ENCODE measurements at regions not wholly inside any gene's neighbourhood (a gene's known extent, or its start where the extent isn't known, plus 50 kb on each side); places are given as distances from the start of the nearest gene placed in this dataset.

DNA sequence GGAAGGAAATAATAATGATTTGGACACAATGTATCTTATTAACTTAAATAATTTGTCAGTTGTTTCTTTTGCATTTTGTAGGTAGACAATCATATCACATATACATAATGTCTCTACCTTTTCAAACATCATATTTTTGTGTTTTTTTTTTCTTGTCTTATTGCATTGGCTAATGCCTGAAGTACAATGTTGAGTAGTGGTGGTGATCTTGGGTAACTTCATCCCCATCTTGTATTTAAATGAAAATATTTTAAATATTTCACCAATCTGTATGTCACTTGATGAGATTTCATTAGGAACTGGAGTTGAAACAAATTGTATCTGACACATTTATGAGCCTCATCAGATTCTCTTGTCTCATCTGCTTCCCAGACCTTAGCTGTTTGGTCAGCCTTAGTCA is 109.7 kb upstream of the LHX5 start:
- peaks cover 6% of the 10 kb centered on the region for H3K9me3 Mint-ChIP-seq (ENCODE audit: low read depth)
- no peak for DNase-seq (ENCODE audit: low spot score, unreplicated experiment)
- H3K27ac Mint-ChIP-seq = no peak overlapping the region
- no peaks in the 10 kb centered on the region for H3K4me1 Mint-ChIP-seq (ENCODE audit: low read depth)
- peaks cover 2% of the 10 kb centered on the region for H3K36me3 Mint-ChIP-seq (ENCODE audit: insufficient read depth)
- no peak overlapping the region for H3K4me3 Mint-ChIP-seq (ENCODE audit: low read depth)
- peaks cover 74% of the 10 kb centered on the region for H3K27me3 Mint-ChIP-seq
- no peak for TF ChIP-seq CTCF (IDR thresholded peaks at IDR 0.05; ENCODE audit: unreplicated experiment)

DNA sequence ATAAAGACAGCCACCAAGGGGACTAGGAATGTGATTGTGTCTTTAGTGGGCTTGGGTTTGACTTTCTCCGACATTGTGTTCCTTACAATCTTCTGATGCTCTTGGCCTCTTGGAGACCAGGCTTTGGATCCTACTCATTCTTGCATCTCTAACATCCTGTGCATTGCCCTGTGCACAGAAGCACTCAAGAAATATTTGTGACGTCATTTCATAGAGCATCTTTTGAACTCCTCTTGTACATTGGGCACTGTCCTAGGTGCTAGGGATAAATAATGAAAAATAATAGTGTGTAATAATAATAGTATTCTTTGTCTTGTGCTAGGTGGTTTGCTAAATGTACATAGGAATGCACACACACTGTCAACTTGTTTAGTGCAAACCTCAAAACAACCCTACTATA is 108.8 kb upstream of the LHX5 start:
- H3K4me3 Mint-ChIP-seq (ENCODE audit: low read depth) = no peak overlapping the region
- H3K9me3 Mint-ChIP-seq (ENCODE audit: low read depth) = peaks cover 6% of the 10 kb centered on the region
- H3K27me3 Mint-ChIP-seq = peaks cover 75% of the 10 kb centered on the region

DNA sequence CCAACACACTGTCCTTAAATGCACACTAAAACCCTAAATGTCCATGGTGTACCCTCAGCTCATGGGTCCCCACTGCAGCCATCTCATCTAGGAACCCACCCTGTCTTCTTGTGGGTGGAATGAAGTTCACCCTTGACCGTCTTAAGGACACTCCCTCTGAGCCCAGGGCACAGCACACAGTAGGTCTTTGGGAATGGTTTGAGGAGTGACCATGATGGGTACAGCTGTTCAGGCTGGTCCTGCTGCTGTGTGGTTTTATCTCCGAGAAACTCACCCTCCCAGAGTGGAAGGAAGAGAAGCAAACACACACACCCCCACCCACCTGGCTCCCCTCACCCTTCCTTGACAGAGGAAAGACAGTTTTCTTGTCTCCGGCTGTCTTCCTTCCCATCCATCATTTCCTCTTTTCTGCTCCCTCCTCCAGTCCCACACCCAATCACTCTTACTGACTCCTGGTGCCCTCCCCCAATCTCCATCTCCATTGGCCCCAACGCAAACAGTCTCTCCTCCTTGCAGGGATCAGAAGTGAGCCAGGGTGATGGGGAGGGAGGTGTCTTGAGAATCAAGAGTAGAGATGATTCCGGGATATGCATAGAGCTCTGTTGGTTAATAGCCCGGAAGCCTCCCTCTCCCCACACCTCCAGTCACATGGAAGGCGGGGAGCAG is 105.9 kb upstream of the LHX5 start:
- H3K4me3 Mint-ChIP-seq (ENCODE audit: low read depth) = no peak overlapping the region
- H3K4me1 Mint-ChIP-seq (ENCODE audit: low read depth) = no peaks in the 10 kb centered on the region
- peaks cover 68% of the 10 kb centered on the region for H3K27me3 Mint-ChIP-seq
- peaks cover 6% of the 10 kb centered on the region for H3K9me3 Mint-ChIP-seq (ENCODE audit: low read depth)
- H3K27ac Mint-ChIP-seq = no peak overlapping the region
- no peak for DNase-seq (ENCODE audit: low spot score, unreplicated experiment)
- no peak for TF ChIP-seq CTCF (IDR thresholded peaks at IDR 0.05; ENCODE audit: unreplicated experiment)
- peaks cover 2% of the 10 kb centered on the region for H3K36me3 Mint-ChIP-seq (ENCODE audit: insufficient read depth)

More for the DNA sequence above, 108.8 kb upstream of the LHX5 start:
- TF ChIP-seq CTCF (IDR thresholded peaks at IDR 0.05; ENCODE audit: unreplicated experiment) = no peak
- H3K27ac Mint-ChIP-seq = no peak overlapping the region
- no peak for DNase-seq (ENCODE audit: low spot score, unreplicated experiment)
- no peaks in the 10 kb centered on the region for H3K4me1 Mint-ChIP-seq (ENCODE audit: low read depth)
- H3K36me3 Mint-ChIP-seq (ENCODE audit: insufficient read depth) = peaks cover 2% of the 10 kb centered on the region

DNA sequence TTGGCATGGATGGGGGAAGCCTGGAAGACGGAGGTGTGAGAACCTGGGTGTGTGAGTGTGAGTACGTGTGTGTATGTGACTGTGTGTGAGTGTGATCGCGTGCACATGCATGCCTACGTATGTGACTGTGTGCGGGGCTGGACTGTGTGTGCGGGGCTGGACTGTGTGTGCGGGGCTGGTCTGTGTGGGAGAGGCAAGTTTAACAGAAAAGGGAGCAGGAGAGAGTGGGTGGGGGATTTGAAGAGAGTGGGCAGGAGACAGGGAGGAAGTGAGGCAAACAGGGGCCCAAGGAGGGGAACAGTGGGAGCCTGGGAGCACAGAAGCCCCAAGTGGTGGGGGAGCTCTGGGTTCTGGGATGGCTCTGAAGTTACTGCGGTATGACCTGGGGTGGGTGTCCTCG is 103.7 kb upstream of the LHX5 start:
- H3K4me1 Mint-ChIP-seq (ENCODE audit: low read depth) = no peaks in the 10 kb centered on the region
- H3K4me3 Mint-ChIP-seq (ENCODE audit: low read depth) = no peak overlapping the region
- peaks cover 68% of the 10 kb centered on the region for H3K27me3 Mint-ChIP-seq
- DNase-seq (ENCODE audit: low spot score, unreplicated experiment) = no peak
- TF ChIP-seq CTCF (IDR thresholded peaks at IDR 0.05; ENCODE audit: unreplicated experiment) = no peak
- H3K9me3 Mint-ChIP-seq (ENCODE audit: low read depth) = no peaks in the 10 kb centered on the region
- H3K36me3 Mint-ChIP-seq (ENCODE audit: insufficient read depth) = no peaks in the 10 kb centered on the region
- no peak overlapping the region for H3K27ac Mint-ChIP-seq

DNA sequence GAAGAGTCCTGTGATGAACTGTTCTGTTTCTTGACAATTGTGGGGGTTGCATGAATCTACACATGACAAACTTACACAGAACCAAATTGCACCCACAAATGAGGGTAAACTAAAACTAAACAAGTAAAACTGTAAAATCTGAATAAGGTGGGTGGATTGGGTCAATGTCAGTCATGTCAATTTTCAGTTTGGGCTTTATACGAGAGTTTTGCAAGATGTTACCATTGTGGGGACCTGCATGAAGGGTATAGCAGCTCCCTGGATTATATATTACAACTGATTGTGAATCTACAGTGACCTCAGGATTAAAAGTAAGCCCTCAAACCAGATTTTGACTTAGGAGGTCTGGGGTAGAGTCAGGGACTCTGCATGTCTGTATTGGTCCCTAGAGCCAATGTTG is 101.5 kb upstream of the LHX5 start:
- H3K27me3 Mint-ChIP-seq = peaks cover 62% of the 10 kb centered on the region
- DNase-seq (ENCODE audit: low spot score, unreplicated experiment) = no peak
- H3K4me3 Mint-ChIP-seq (ENCODE audit: low read depth) = no peak overlapping the region
- no peaks in the 10 kb centered on the region for H3K4me1 Mint-ChIP-seq (ENCODE audit: low read depth)
- no peaks in the 10 kb centered on the region for H3K36me3 Mint-ChIP-seq (ENCODE audit: insufficient read depth)
- H3K27ac Mint-ChIP-seq = no peak overlapping the region
- no peak for TF ChIP-seq CTCF (IDR thresholded peaks at IDR 0.05; ENCODE audit: unreplicated experiment)
- no peaks in the 10 kb centered on the region for H3K9me3 Mint-ChIP-seq (ENCODE audit: low read depth)
